ENCODE measurements at regions not wholly inside any gene's neighbourhood (a gene's known extent, or its start where the extent isn't known, plus 50 kb on each side); places are given as distances from the start of the nearest gene placed in this dataset.
A peak's percentile ranks its signal among the peaks of the same experiment; 100 is the strongest.

GRCh38 chr18:51813740-51814139, 526.3 kb upstream of the DCC start:
- no peak for DNase-seq (ENCODE audit: low spot score)

GRCh38 chr18:51821610-51822009, 518.4 kb upstream of the DCC start:
- DNase-seq (ENCODE audit: low spot score): no peak

GRCh38 chr18:51824746-51825145, 515.3 kb upstream of the DCC start:
- DNase-seq (ENCODE audit: low spot score): no peak

- DNase-seq (ENCODE audit: low spot score): no peak
Measured at GRCh38 chr18:51833850-51834249, 506.1 kb upstream of the DCC start.

- no peak for DNase-seq (ENCODE audit: low spot score)
Measured at GRCh38 chr18:51848702-51849101, 491.3 kb upstream of the DCC start.

- no peak for DNase-seq (ENCODE audit: low spot score)
Measured at GRCh38 chr18:51852681-51853080, 487.3 kb upstream of the DCC start.

- no peak for DNase-seq (ENCODE audit: low spot score)
Measured at GRCh38 chr18:51857989-51858388, 482.0 kb upstream of the DCC start.

GRCh38 chr18:51861046-51861445, 479.0 kb upstream of the DCC start:
- no peak for DNase-seq (ENCODE audit: low spot score)

GRCh38 chr18:51862051-51862715, 477.8 kb upstream of the DCC start:
- no peak for DNase-seq (ENCODE audit: low spot score)

GRCh38 chr18:51864219-51864965, 475.6 kb upstream of the DCC start:
- DNase-seq (ENCODE audit: low spot score): no peak

- DNase-seq (ENCODE audit: low spot score): no peak
Measured at GRCh38 chr18:51865538-51865937, 474.5 kb upstream of the DCC start.

- peak; percentile 11 for DNase-seq (ENCODE audit: low spot score)
Measured at GRCh38 chr18:51867767-51868166, 472.2 kb upstream of the DCC start.

GRCh38 chr18:51878724-51879123, 461.3 kb upstream of the DCC start:
- DNase-seq (ENCODE audit: low spot score): no peak

GRCh38 chr18:51879329-51879728, 460.7 kb upstream of the DCC start:
- DNase-seq (ENCODE audit: low spot score): no peak

- DNase-seq (ENCODE audit: low spot score): no peak
Measured at GRCh38 chr18:51881394-51881793, 458.6 kb upstream of the DCC start.

- DNase-seq (ENCODE audit: low spot score): no peak
Measured at GRCh38 chr18:51884039-51884438, 456.0 kb upstream of the DCC start.

GRCh38 chr18:51890762-51891161, 449.2 kb upstream of the DCC start:
- peak; percentile 54 for DNase-seq (ENCODE audit: low spot score)

GRCh38 chr18:51891876-51892275, 448.1 kb upstream of the DCC start:
- no peak for DNase-seq (ENCODE audit: low spot score)

- no peak for DNase-seq (ENCODE audit: low spot score)
Measured at GRCh38 chr18:51897884-51898283, 442.1 kb upstream of the DCC start.

- DNase-seq (ENCODE audit: low spot score): no peak
Measured at GRCh38 chr18:51907687-51908597, 432.1 kb upstream of the DCC start.

GRCh38 chr18:51908598-51908944, 431.4 kb upstream of the DCC start:
- DNase-seq (ENCODE audit: low spot score): no peak

GRCh38 chr18:51911584-51911983, 428.4 kb upstream of the DCC start:
- no peak for DNase-seq (ENCODE audit: low spot score)
